IgD-negative memory B cell (primary cell): ENCODE measurements at regions not wholly inside any gene's neighbourhood (a gene's known extent, or its start where the extent isn't known, plus 50 kb on each side); places are given as distances from the start of the nearest gene placed in this dataset.

Source experiments
- H3K27ac Mint-ChIP-seq, 3 donors: one replicate each; pipeline ENCODE4 v1.8.0; 2020 to 2022; ENCODE audit warnings: mild to moderate bottlenecking in 3 of 3, mixed read lengths in 3 of 3, moderate library complexity in 1 of 3
- H3K27me3 Mint-ChIP-seq: one replicate; pipeline ENCODE4 v1.8.0; 2021; ENCODE audit warnings: mixed read lengths
- H3K36me3 Mint-ChIP-seq: one replicate; pipeline ENCODE4 v1.8.0; 2020; ENCODE audit warnings: mild to moderate bottlenecking, mixed read lengths
- H3K4me1 Mint-ChIP-seq, 3 donors: one replicate each; pipeline ENCODE4 v1.8.0; 2020 to 2022; ENCODE audit warnings: mixed read lengths in 3 of 3, mild to moderate bottlenecking in 1 of 3
- H3K4me3 Mint-ChIP-seq, 4 donors: one replicate each; pipeline ENCODE4 v1.8.0; 2020 to 2022; ENCODE audit warnings: mild to moderate bottlenecking in 4 of 4, mixed read lengths in 4 of 4, moderate library complexity in 3 of 4
- H3K9me3 Mint-ChIP-seq, 3 donors: one replicate each; pipeline ENCODE4 v1.8.0; 2020 to 2021; ENCODE audit warnings: mixed read lengths in 3 of 3, mild to moderate bottlenecking in 1 of 3

DNA sequence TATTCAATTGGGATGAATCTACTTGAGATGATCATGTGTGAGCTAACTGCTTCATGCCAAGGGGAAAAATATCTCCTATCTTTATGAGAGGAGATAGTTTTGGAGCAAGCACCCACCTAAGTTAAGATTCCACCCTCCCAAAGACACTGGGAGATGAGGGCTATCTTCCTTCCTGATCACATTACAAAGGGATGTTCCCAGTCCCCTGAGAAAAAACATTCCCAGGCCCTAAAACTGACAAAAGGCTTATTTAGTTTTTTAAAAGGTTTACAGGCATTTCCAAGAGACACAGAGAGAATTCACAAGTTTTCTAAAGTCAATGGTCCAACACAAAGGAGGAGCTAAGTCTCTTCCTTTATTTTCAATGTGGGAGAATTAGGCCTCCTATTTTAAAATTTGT lies 401.5 kb downstream of the FBXO15 start:
- Mint-ChIP-seq H3K36me3 (no peaks in the 10 kb centered on the region), H3K4me3 (no peak overlapping the region), H3K27ac (no peak overlapping the region), H3K27me3 (no peaks in the 10 kb centered on the region), H3K9me3 (peaks cover 0 to 4% (median 3%) of the 10 kb centered on the region in 3 donors), H3K4me1 (no peaks in the 10 kb centered on the region)

DNA sequence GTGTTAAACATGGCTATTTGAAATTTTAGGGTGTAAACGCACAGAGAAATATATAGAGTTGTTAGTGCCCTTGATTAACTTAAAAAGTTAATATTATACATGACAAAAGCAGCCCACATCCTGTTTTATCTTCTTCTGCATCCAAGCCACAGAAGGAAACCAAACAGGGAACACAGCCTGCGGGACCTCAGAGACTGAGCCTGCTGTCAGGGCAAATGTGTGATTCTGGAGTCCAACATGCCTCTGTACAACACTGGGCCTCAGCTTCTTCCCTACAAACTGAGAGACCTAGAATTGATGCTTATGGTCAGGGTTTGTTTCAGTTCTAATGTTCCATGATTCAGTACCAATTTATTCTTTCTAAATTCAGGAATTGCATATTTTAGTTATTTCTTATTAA lies 404.7 kb downstream of the FBXO15 start:
- Mint-ChIP-seq H3K36me3 (no peaks in the 10 kb centered on the region), H3K27ac (no peak overlapping the region), H3K9me3 (peaks cover 1 to 3% (median 3%) of the 10 kb centered on the region in 3 donors), H3K4me1 (no peaks in the 10 kb centered on the region), H3K4me3 (no peak overlapping the region), H3K27me3 (peaks cover 2% of the 10 kb centered on the region)

DNA sequence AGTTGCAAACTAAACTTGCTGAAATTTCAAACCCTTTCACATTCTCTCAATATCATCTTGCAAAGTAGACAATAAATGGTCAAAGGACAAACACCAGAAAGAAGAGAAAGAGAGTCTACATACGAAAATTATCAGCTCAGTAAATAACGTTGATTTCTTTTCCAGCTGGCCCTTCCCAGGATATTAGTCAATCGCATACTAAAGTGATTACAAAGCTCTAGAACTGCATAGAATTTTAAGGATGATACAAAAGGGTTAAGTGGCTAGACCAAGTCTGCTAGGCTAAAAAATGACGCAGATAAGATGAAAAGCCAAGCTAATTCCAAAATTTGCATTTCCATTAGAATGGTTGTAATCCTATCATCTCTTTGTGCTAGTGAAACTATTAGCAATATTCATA lies 405.7 kb downstream of the FBXO15 start:
- Mint-ChIP-seq H3K4me3 (no peak overlapping the region), H3K27ac (no peak overlapping the region), H3K36me3 (no peaks in the 10 kb centered on the region), H3K27me3 (peaks cover 2% of the 10 kb centered on the region), H3K4me1 (no peaks in the 10 kb centered on the region), H3K9me3 (peaks cover 0 to 3% (median 1%) of the 10 kb centered on the region in 3 donors)

DNA sequence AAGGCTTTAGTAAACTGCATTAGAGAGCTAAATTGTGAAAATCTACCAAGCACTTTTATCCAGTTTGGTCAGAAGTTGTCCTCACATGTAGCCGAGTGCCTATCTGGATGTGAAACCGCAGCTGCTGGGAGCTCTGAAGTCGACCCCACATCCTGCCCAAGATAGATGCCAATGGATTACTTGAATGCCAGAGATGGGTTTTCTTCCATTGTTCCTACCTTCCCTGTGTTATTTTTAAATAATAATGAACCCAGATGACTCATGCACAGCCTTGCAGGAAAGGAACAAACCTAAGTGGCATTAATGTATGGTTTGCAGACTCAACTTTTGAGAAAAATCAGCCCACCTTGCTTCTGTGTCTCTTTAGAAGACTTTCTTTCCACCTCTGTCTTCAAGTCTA lies 408.5 kb downstream of the FBXO15 start:
- Mint-ChIP-seq H3K4me1 (no peaks in the 10 kb centered on the region), H3K27me3 (peaks cover 2% of the 10 kb centered on the region), H3K4me3 (no peak overlapping the region), H3K9me3 (peaks cover 1 to 7% (median 2%) of the 10 kb centered on the region in 3 donors), H3K36me3 (no peaks in the 10 kb centered on the region), H3K27ac (no peak overlapping the region)

DNA sequence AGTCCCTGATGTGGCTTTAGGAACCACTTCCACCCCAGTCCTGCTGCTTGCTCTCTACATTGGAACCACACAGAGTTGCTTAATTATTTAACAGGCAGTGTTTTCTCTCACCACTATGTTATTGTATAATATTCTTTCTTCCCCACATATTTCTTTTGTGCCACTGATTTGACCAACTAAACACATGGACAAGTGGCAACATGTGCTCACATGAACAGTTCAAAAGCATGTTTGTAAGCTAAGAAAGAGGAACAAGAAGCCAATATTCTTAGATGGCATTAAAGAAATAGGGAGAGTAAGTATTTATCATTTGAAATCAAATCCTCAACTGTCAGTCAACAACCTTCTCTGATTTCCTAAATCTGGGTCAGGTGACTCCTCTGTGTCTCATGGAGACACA lies 409.6 kb downstream of the FBXO15 start:
- no peaks in the 10 kb centered on the region for H3K4me1 Mint-ChIP-seq
- peaks cover 2% of the 10 kb centered on the region for H3K27me3 Mint-ChIP-seq
- H3K4me3 Mint-ChIP-seq = no peak overlapping the region
- H3K9me3 Mint-ChIP-seq = peaks cover 0 to 7% (median 2%) of the 10 kb centered on the region in 3 donors
- H3K27ac Mint-ChIP-seq = no peak overlapping the region
- no peaks in the 10 kb centered on the region for H3K36me3 Mint-ChIP-seq

DNA sequence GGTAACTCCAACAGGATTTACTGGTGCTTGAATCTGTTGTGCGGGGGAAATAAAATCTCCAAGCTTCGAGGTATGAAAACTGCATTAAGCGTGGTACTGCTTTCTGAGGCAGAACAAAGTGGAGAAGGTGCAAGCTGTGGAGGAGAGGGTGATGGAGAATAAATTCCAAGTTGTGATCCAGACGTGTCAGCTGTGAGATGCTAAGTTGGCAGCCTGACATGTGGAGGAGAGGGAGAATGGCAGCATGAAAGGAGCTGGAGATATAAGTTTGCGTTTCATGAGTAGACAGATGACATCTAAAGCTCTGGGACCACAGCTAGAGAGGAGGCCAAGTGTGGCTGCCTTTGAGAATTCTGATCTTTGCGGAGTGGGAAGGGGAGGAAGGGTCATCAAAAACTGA lies 411.8 kb downstream of the FBXO15 start:
- Mint-ChIP-seq H3K27me3 (peaks cover 2% of the 10 kb centered on the region), H3K4me3 (no peak overlapping the region), H3K36me3 (no peaks in the 10 kb centered on the region), H3K27ac (no peak overlapping the region), H3K4me1 (no peaks in the 10 kb centered on the region), H3K9me3 (peaks cover 1 to 9% (median 3%) of the 10 kb centered on the region in 3 donors)

DNA sequence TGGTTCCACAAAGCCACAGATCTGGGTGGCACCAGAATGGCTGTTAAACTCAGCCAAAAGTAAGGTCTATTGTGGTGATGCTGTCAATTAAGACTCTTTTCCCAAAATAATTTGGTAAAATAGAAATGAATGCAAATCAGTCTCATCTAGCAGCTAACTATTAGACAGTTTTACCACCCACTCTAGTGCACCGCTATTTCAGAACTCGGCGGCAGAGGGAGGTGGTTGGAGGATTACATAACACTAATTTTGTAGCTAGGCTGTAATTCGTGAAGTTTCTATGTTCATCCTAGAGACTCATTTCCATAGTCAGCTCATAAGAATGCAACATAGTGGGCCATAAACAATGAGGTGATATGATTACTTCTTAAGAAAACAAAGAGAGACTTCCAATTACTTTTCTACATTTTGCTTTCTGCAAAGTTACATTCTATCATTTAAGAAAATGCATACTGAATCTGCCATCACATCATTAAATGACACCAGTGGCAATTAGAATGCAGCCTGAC lies 413.8 kb downstream of the FBXO15 start:
- no peaks in the 10 kb centered on the region for H3K36me3 Mint-ChIP-seq
- no peak overlapping the region for H3K4me3 Mint-ChIP-seq
- H3K9me3 Mint-ChIP-seq = peaks cover 4 to 7% (median 7%) of the 10 kb centered on the region in 3 donors
- no peaks in the 10 kb centered on the region for H3K27me3 Mint-ChIP-seq
- no peak overlapping the region for H3K27ac Mint-ChIP-seq
- H3K4me1 Mint-ChIP-seq = no peaks in the 10 kb centered on the region

DNA sequence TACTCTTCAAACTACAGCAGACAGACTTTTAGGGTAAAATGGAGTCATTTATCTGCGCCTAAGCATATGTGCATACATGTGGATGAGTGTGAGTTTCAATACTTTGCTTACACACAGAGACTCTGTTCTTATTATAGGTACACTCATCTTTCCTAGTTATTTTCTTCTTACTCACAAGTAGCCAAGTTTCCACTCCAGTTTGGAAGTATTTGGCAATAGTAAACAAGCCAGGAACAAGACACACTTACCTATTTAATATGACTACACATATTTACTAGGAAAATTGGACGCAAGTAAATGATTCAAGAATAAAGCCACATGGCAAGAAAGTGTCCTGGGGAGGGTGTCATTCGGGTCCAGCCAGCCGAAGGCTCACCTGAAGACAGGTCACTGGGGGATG lies 414.3 kb downstream of the FBXO15 start:
- Mint-ChIP-seq H3K36me3 (no peaks in the 10 kb centered on the region), H3K4me1 (no peaks in the 10 kb centered on the region), H3K9me3 (peaks cover 4 to 7% (median 7%) of the 10 kb centered on the region in 3 donors), H3K27ac (no peak overlapping the region), H3K4me3 (no peak overlapping the region), H3K27me3 (no peaks in the 10 kb centered on the region)

DNA sequence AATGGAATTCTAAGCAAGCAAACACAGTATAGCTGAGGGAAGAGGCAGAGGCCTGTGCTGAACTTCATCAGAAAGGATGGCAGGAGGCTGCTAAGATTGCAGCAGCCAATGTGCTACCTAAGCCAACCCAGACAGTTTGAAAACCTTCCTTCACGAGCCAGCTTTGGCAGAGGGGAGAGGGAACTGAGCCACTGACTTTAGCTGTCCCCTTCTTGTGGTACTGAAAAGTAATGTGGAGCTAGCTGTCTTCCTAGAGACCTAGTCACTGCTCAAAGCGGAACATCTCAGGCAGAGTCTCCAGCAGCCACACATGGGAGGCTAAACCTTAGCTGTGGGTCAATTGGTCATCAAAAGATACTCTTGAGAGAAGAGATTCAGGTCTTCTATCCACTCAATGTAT lies 419.0 kb downstream of the FBXO15 start:
- H3K4me3 Mint-ChIP-seq = no peak overlapping the region
- H3K36me3 Mint-ChIP-seq = no peaks in the 10 kb centered on the region
- H3K27me3 Mint-ChIP-seq = no peaks in the 10 kb centered on the region
- peaks cover 2 to 8% (median 3%) of the 10 kb centered on the region in 3 donors for H3K9me3 Mint-ChIP-seq
- no peak overlapping the region for H3K27ac Mint-ChIP-seq
- no peaks in the 10 kb centered on the region for H3K4me1 Mint-ChIP-seq

DNA sequence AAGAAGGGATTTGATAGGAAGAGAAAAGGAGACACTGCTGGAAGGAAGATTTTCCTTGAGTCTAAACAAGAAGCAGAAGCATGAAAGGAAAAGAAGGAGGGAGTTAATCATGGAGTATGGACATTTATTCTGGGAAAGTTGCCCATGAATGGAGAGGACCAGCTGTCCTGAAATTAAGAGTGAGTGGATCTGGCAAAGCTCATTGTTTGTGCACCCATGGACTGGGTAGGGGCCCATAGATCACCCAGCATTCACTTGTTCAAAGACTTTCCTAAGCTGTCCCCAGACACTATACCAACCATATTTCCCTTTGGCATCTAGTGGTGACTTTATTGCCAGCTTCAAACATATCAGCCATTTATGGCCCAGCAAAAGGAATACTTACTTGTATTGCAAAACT lies 422.7 kb downstream of the FBXO15 start:
- no peaks in the 10 kb centered on the region for H3K27me3 Mint-ChIP-seq

DNA sequence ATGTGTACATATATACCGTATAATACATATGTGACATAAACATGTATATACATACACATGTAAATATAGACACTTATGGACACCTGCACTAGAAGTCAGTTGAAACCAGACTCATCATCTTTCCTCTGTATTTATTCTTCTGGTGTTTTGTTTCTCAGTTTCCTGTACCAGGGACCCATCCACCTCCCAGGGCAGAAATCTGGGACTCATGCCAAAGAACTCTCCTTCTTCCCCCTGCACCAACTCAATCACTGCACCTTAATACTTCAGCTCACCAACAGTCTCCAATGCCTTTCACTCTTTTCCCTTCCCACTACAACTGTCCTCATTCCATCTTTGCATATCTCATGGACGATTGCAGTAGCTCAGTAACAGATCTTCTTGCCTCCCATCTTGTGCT lies 428.0 kb downstream of the FBXO15 start:
- Mint-ChIP-seq H3K36me3 (no peaks in the 10 kb centered on the region), H3K27me3 (no peaks in the 10 kb centered on the region), H3K4me3 (no peak overlapping the region), H3K9me3 (peaks cover 4 to 7% (median 5%) of the 10 kb centered on the region in 3 donors), H3K27ac (no peak overlapping the region), H3K4me1 (no peaks in the 10 kb centered on the region)

More for the DNA sequence above, 422.7 kb downstream of the FBXO15 start:
- H3K27ac Mint-ChIP-seq = no peak overlapping the region
- H3K4me3 Mint-ChIP-seq = no peak overlapping the region
- H3K9me3 Mint-ChIP-seq = peaks cover 0 to 7% (median 7%) of the 10 kb centered on the region in 3 donors
- H3K36me3 Mint-ChIP-seq = no peaks in the 10 kb centered on the region
- H3K4me1 Mint-ChIP-seq = no peaks in the 10 kb centered on the region

DNA sequence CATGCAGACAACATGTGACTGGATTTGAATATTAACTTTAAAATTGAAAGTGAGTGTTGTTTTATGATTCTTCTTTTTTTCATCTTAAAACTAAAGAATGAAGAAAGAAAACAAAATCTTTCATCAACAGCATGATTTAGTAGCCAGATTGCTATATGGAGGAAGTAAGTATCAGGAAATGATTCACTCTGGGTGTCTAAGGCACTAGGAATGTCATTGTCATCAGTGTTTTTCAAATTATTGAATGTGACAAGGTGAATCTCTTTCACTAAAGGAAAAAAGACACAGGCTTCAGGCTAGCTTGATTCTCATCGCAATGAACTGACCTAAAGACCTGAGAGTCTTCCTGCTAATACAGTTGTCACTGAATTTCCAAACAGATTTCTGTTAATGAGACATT lies 430.1 kb downstream of the FBXO15 start:
- H3K4me1 Mint-ChIP-seq = no peaks in the 10 kb centered on the region
- H3K36me3 Mint-ChIP-seq = no peaks in the 10 kb centered on the region
- no peak overlapping the region for H3K27ac Mint-ChIP-seq
- H3K27me3 Mint-ChIP-seq = no peaks in the 10 kb centered on the region
- H3K9me3 Mint-ChIP-seq = peaks cover 5 to 6% (median 5%) of the 10 kb centered on the region in 3 donors
- H3K4me3 Mint-ChIP-seq = no peak overlapping the region

DNA sequence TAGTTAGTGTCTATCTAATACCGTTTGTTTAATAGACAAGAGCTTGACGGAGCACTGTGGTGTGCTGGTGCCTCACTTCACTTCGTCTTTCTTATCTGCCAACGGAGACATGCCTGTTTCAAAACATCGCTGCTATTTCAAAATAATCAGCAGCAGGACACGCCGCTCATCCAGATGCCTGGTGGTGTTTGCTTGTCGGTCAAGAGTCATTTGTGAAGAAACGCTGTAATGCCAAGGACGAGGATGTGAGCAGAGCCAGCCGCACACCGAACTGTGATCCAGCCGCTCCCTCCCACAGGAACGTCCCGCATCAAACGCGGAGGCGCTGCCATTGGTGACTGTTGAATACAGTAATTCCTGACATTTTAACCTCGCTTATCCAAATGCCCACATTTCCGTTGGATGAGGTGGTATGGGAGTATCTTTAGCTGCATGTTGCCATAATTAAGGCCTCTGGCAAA lies 432.4 kb downstream of the FBXO15 start:
- Mint-ChIP-seq H3K27me3 (no peaks in the 10 kb centered on the region), H3K4me1 (no peaks in the 10 kb centered on the region), H3K36me3 (no peaks in the 10 kb centered on the region), H3K4me3 (no peak overlapping the region), H3K27ac (no peak overlapping the region), H3K9me3 (peaks cover 0 to 5% (median 2%) of the 10 kb centered on the region in 3 donors)

DNA sequence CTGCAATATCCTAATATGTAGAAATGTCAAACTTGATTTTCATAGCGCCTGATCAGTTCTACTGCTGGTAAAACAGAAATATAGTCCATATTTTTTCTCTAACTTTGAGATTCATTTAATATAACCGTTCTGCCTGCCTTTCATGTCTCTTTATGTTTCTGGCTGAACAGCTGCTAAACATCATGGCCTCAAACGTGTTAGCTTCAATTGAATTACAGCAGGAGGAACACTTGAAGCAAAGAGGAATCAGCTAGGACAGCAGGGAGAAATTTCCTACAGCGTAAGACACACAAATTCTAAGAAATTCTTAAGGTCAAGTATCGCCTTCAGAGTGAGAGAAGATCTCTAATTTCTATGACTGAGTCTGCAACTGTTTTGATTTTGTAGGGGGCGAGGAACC lies 433.2 kb downstream of the FBXO15 start:
- no peaks in the 10 kb centered on the region for H3K36me3 Mint-ChIP-seq
- no peak overlapping the region for H3K27ac Mint-ChIP-seq
- H3K4me3 Mint-ChIP-seq = no peak overlapping the region
- H3K27me3 Mint-ChIP-seq = no peaks in the 10 kb centered on the region
- H3K9me3 Mint-ChIP-seq = peaks cover 0 to 5% (median 2%) of the 10 kb centered on the region in 3 donors
- no peaks in the 10 kb centered on the region for H3K4me1 Mint-ChIP-seq

DNA sequence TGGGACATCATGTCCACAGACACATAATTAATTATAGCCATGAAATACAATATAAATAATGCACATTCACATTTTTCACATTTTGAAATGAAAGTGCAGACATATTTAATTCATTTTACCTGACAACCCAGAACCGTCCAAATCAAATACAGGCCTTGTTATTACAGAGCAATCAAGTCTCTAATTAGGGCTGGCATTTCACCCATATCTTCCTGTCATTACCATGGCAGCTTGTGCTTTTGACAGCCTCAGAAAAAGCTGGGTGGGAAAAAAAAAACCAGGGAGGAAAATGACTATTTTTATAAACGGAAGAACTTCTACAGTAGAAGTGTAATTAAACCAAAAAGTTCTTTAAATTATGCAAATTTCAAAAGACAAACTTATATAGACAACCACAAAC lies 436.4 kb downstream of the FBXO15 start:
- H3K9me3 Mint-ChIP-seq = peaks cover 0 to 2% (median 2%) of the 10 kb centered on the region in 3 donors
- no peaks in the 10 kb centered on the region for H3K36me3 Mint-ChIP-seq
- no peaks in the 10 kb centered on the region for H3K27me3 Mint-ChIP-seq
- no peaks in the 10 kb centered on the region for H3K4me1 Mint-ChIP-seq
- H3K4me3 Mint-ChIP-seq = no peak overlapping the region
- H3K27ac Mint-ChIP-seq = no peak overlapping the region

DNA sequence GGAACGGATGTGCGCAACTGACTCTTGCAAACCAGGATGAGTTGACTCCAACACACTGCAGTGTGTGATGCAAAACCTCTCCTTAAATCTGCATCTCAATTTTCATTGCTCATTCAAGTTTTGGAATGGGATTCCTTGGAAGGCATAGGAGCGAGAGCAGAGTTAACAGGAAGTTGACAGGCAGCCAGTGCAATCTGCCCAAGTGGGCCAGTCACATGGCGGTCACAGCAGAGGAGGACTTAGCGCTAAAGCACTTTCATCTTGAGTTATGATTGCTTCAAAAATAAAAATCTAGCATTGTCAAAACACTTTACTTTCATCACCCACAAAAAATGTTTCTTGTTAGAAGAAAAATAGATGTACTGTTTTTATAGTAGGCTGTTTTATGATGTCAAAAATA lies 439.0 kb downstream of the FBXO15 start:
- H3K9me3 Mint-ChIP-seq = peaks cover 0 to 6% (median 0%) of the 10 kb centered on the region in 3 donors
- no peaks in the 10 kb centered on the region for H3K4me1 Mint-ChIP-seq
- no peaks in the 10 kb centered on the region for H3K27me3 Mint-ChIP-seq
- H3K4me3 Mint-ChIP-seq = no peak overlapping the region
- no peaks in the 10 kb centered on the region for H3K36me3 Mint-ChIP-seq
- H3K27ac Mint-ChIP-seq = no peak overlapping the region
